ENCODE measurements at regions not wholly inside any gene's neighbourhood (a gene's known extent, or its start where the extent isn't known, plus 50 kb on each side); places are given as distances from the start of the nearest gene placed in this dataset.
"Not testable (repeated sequence)": the region's sequence is repeated elsewhere in the genome, so short reads cannot be mapped to it uniquely, and the experiment has no call there.

- no peak for DNase-seq (ENCODE audit: low spot score)
- intact Hi-C loops (cut with DNase I) = no loop called here
Observed at GRCh38 chr6:132122176-132122575, 171.0 kb upstream of the CCN2 start.

GRCh38 chr6:132118144-132118543 lies 167.0 kb upstream of the CCN2 start:
- intact Hi-C loops (cut with DNase I) = no loop called here

DNA sequence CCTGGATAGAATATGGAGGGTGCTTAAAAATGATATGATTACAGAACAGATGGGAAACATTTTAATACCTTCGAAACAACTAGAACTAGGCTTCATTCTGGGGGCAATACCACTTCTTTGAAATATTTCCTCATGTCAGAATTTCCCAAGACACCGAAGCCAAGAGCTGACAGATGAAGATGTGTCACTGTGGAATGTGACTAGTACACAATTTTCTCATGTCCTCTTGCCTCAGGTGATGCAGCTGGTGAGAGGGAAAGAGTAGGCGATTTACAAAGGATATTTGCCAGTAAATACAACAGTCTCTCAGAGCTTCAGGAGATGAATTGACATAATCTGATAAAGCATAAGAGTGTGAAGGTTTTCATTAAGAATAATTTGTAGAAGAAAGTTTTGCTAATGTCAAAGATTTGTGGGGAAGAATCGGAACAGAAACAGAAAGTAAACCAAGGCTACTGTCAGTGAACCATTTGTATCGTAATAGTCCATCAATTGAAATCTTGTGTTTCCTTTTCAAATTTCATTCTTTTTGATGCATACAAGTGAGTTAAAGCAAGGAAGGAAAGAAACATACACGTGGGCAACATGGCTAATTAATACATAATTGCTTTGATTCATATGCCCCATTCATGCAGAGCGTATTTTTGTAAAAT lies 164.7 kb upstream of the CCN2 start:
- DNase-seq (ENCODE audit: low spot score) = no peak
- intact Hi-C loops (cut with DNase I) = no loop called here

More at GRCh38 chr6:132118144-132118543, 167.0 kb upstream of the CCN2 start:
- DNase-seq (ENCODE audit: low spot score) = no peak

- DNase-seq (ENCODE audit: low spot score) = no peak
- intact Hi-C loops (cut with DNase I) = no loop called here
Observed at GRCh38 chr6:132114201-132114825, 163.1 kb upstream of the CCN2 start.

- intact Hi-C loops (cut with DNase I); DNase-seq (ENCODE audit: low spot score): not testable (repeated sequence)
Observed at GRCh38 chr6:132109752-132110151, 158.6 kb upstream of the CCN2 start.

DNA sequence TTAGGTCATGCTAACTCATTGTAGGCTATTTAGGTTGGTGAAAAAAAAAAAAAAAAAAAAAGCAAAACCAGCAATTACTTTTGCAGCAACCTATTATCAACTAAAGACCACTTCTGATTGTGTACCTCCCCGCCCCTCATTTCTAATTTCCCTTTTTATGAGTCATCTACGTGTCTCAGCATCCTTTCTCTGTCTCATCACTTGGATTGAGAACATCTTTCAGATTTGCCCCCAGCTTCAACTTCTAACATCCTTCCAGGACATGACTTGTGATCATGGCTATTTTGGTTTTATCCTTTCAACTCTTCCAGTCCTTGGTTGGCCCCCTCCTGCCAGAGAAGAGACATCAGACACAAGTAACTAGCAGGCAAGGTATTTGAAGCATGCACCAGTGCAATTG lies 156.7 kb upstream of the CCN2 start:
- intact Hi-C loops (cut with DNase I) = no loop called here
- no peak for DNase-seq (ENCODE audit: low spot score)

- intact Hi-C loops (cut with DNase I) = no loop called here
- no peak for DNase-seq (ENCODE audit: low spot score)
Observed at GRCh38 chr6:132101535-132101934, 150.4 kb upstream of the CCN2 start.

DNA sequence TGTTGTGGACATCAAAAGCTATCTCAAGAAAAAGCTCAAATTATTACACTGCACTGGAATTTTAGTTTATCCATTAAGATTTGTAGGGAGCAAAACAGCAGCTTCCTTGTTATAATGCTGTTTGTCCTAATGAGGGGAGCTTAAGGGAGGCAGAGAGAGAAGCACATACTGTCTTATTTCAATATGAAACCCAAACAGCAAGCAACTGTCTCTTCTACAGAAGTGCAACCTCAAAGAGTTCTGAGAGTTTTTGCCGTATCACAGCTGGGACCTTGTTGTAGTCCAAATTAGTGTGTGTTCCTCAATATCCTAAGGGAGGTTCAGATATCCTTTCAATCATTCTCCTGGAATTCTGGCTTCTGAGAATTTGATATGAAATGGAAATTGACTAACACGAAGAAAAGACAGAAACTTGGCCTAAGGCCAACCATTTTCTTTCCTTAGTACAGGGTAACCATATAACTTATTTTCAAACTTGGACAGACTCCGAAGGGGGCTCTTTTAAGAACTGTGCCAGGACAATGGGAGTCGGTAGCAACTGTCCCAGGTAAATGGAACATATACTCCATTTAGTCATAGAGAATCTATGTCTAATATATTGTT lies 149.3 kb upstream of the CCN2 start:
- DNase-seq (ENCODE audit: low spot score) = no peak
- intact Hi-C loops (cut with DNase I) = no loop called here

- no peak for DNase-seq (ENCODE audit: low spot score)
- intact Hi-C loops (cut with DNase I) = no loop called here
Observed at GRCh38 chr6:132096996-132097395, 145.8 kb upstream of the CCN2 start.

DNA sequence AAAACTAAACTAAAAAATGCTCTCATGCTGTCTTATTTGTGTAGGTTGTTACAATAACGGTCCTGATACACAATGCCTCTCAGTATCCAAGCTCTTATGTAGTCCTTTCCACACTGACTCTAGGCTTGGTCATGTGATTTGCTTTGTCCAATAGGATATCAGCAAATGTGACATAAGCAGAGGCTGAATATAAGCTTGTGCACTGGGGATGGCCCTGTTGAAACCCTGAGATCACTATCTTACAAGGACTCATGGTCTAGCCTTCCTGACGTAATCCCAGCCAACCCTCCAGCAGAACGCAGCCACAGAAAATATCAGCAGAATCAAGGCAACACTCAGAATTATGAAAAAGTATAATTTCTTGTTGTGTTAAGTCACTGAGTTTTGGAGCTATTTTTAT lies 145.1 kb upstream of the CCN2 start:
- DNase-seq (ENCODE audit: low spot score) = no peak
- intact Hi-C loops (cut with DNase I) = no loop called here

GRCh38 chr6:132089173-132089572 lies 138.0 kb upstream of the CCN2 start:
- DNase-seq (ENCODE audit: low spot score) = no peak
- intact Hi-C loops (cut with DNase I) = no loop called here

GRCh38 chr6:132088150-132088549 lies 137.0 kb upstream of the CCN2 start:
- intact Hi-C loops (cut with DNase I) = no loop called here
- DNase-seq (ENCODE audit: low spot score) = no peak

DNA sequence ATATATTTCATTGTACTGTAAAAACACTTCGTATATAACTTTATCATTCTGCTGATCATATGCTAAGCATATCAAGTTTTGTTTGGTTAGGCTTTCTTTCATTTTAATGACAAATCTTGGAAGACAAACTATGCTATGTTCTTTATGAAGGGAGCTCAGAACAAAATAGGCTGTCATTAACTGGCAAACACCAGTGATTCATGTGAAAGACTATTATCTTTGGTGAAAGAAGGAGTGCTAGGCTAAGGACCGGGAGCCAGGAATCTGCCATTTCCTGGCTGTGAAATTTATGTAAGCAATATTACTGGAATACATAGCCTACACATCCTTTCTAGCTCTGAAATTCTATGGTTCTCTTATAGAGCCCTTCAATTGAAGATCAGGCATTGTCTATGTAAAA lies 136.2 kb upstream of the CCN2 start:
- intact Hi-C loops (cut with DNase I) = no loop called here
- no peak for DNase-seq (ENCODE audit: low spot score)

GRCh38 chr6:132085731-132086130 lies 134.6 kb upstream of the CCN2 start:
- intact Hi-C loops (cut with DNase I) = no loop called here

GRCh38 chr6:132084811-132085509 lies 133.8 kb upstream of the CCN2 start:
- no peak for DNase-seq (ENCODE audit: low spot score)
- intact Hi-C loops (cut with DNase I) = no loop called here

More at GRCh38 chr6:132085731-132086130, 134.6 kb upstream of the CCN2 start:
- no peak for DNase-seq (ENCODE audit: low spot score)

GRCh38 chr6:132082421-132082820 lies 131.2 kb upstream of the CCN2 start:
- DNase-seq (ENCODE audit: low spot score) = no peak
- intact Hi-C loops (cut with DNase I) = no loop called here

DNA sequence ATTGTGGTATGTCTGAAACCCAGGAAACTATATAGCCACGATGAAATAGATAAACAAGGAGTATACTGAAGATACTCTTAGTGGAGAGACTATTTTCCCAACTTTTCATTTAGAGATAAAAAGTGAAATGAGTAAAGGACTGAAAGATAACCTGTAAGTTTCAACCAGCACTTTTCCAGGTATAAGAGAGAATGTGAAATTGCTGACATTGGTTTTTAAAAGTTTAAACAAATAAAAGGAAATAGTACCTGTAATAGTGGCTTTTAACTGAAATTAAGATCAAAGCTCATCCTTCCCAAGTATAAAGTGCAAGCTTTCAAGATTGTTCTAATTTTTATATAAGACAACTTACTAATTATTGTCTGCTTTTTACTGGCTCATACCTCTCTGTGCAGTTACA lies 130.2 kb upstream of the CCN2 start:
- intact Hi-C loops (cut with DNase I) = no loop called here
- DNase-seq (ENCODE audit: low spot score) = no peak

DNA sequence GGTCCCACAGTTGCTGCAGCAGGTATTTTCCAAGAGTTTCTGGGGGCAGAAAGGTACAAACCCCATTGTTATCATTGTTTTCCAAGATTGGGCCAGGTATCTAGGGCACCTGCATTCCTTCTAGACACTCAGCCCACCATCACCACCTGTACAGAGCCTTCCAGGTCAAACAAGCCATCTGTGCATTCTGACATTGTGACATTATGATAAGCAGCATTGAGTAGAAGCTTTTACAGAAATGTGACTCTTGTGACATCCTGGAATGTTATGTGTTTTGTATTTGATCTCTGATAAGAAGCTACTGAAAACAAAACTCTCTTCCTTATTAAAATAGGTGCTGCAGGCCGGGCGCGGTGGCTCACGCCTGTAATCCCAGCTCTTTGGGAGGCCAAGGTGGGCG lies 128.1 kb upstream of the CCN2 start:
- no peak for DNase-seq (ENCODE audit: low spot score)
- intact Hi-C loops (cut with DNase I) = no loop called here

GRCh38 chr6:132076452-132076851 lies 125.3 kb upstream of the CCN2 start:
- no peak for DNase-seq (ENCODE audit: low spot score)
- intact Hi-C loops (cut with DNase I) = no loop called here

- intact Hi-C loops (cut with DNase I) = no loop called here
- DNase-seq (ENCODE audit: low spot score) = no peak
Observed at GRCh38 chr6:132072831-132073230, 121.7 kb upstream of the CCN2 start.
